ENCODE measurements at regions not wholly inside any gene's neighbourhood (a gene's known extent, or its start where the extent isn't known, plus 50 kb on each side); places are given as distances from the start of the nearest gene placed in this dataset.

- TF ChIP-seq FOSL2 (IDR thresholded peaks at IDR 0.05), result no peak
- TF ChIP-seq FOSL2 (CRISPR knock-in tag; IDR thresholded peaks at IDR 0.05), result peak; percentile 42
- TF ChIP-seq BCL3 (IDR thresholded peaks at IDR 0.05), result no peak
These were observed 111.7 kb upstream of the MBL2 start (continued) for GRCh38 chr10:52883996-52884871.

GRCh38 chr10:52879091-52879807 is 106.7 kb upstream of the MBL2 start:
- ATAC-seq, result no peak
- no peak for DNase-seq (ENCODE audit: low read depth in 1 of 2, low spot score in 1 of 2)
- H3K4me1 ChIP-seq, result peaks cover 4% of the 10 kb centered on the region
- no peak overlapping the region for H3K27ac ChIP-seq
- CTCF ChIA-PET, result interaction anchor here (1.1 kb wide), 1 partner anchor 79 kb away, joined by 3 read pairs; no protein-coding TSS in a partner anchor
- no peak for FAIRE-seq
- TF ChIP-seq HDAC2 (IDR thresholded peaks at IDR 0.05), result no peak
- TF ChIP-seq NPAS2 (CRISPR knock-in tag; IDR thresholded peaks at IDR 0.05; ENCODE audit: borderline replicate concordance), result no peak
- TF ChIP-seq PHF8 (IDR thresholded peaks at IDR 0.05; ENCODE audit: borderline replicate concordance, low read depth), result no peak
- TF ChIP-seq MAX (IDR thresholded peaks at IDR 0.05), result no peak
- no peak for TF ChIP-seq RARB (CRISPR knock-in tag; IDR thresholded peaks at IDR 0.05)
- no peak for TF ChIP-seq CHD2 (IDR thresholded peaks at IDR 0.05; ENCODE audit: low read length, partially characterized antibody)
- no peak for TF ChIP-seq MAZ (IDR thresholded peaks at IDR 0.05; ENCODE audit: borderline replicate concordance, low read depth, low read length)
- no peak for TF ChIP-seq BHLHE40 (IDR thresholded peaks at IDR 0.05; ENCODE audit: low read depth, low read length)
- TF ChIP-seq HEYL (CRISPR knock-in tag; IDR thresholded peaks at IDR 0.05), result no peak
- TF ChIP-seq POLR2AphosphoS2 (conservative IDR thresholded peaks at IDR 0.05; ENCODE audit: low read length), result no peak
- no peak for TF ChIP-seq HOXB5 (CRISPR knock-in tag; IDR thresholded peaks at IDR 0.05)
- TF ChIP-seq EHF (CRISPR knock-in tag; IDR thresholded peaks at IDR 0.05), result no peak
- no peak for TF ChIP-seq JUN (IDR thresholded peaks at IDR 0.05)
- TF ChIP-seq KDM5A (IDR thresholded peaks at IDR 0.05), result no peak
- TF ChIP-seq SREBF2 (IDR thresholded peaks at IDR 0.05), result no peak
- no peak for TF ChIP-seq KDM1A (IDR thresholded peaks at IDR 0.05; ENCODE audit: low read depth)
- no peaks in the 10 kb centered on the region for H3K9me3 ChIP-seq
- POLR2A ChIA-PET, result no interaction called here
- 1% methylated on average over 2 of the region's 2 CpGs for WGBS (ENCODE audit: missing lambda C conversion rate)
- no peak overlapping the region for H3K4me2 ChIP-seq
- no peak overlapping the region for H3K4me3 ChIP-seq

GRCh38 chr10:52877451-52877850 is 104.9 kb upstream of the MBL2 start:
- ATAC-seq (no peak), DNase-seq (ENCODE audit: low read depth in 1 of 2, low spot score in 1 of 2) (no peak), FAIRE-seq (no peak)
- no peaks in the 10 kb centered on the region for H3K4me1 ChIP-seq
- TF ChIP-seq SREBF2 (IDR thresholded peaks at IDR 0.05) (no peak), KDM5A (IDR thresholded peaks at IDR 0.05) (no peak), CHD2 (IDR thresholded peaks at IDR 0.05; ENCODE audit: low read length, partially characterized antibody) (no peak), HOXB13 (CRISPR knock-in tag; IDR thresholded peaks at IDR 0.05; ENCODE audit: low read depth) (no peak), RFX5 (IDR thresholded peaks at IDR 0.05) (no peak), HES2 (IDR thresholded peaks at IDR 0.05) (no peak), HEYL (CRISPR knock-in tag; IDR thresholded peaks at IDR 0.05) (no peak), MYC (IDR thresholded peaks at IDR 0.05; ENCODE audit: borderline replicate concordance, low read length) (no peak), BHLHE40 (IDR thresholded peaks at IDR 0.05; ENCODE audit: low read depth, low read length) (no peak), HDAC2 (IDR thresholded peaks at IDR 0.05) (no peak), GATA3 (IDR thresholded peaks at IDR 0.05; ENCODE audit: borderline replicate concordance) (no peak), CHD4 (IDR thresholded peaks at IDR 0.05; ENCODE audit: borderline replicate concordance) (no peak), RAD21 (conservative IDR thresholded peaks at IDR 0.05 in 1 of 2, IDR thresholded peaks at IDR 0.05 in 1 of 2) (no peak), PBX3 (IDR thresholded peaks at IDR 0.05) (no peak), RNF2 (IDR thresholded peaks at IDR 0.05; ENCODE audit: borderline replicate concordance, low read depth) (no peak)
- POLR2A ChIA-PET, result no interaction called here
- H3K4me2 ChIP-seq, result no peak overlapping the region
- no peaks in the 10 kb centered on the region for H3K9me3 ChIP-seq
- H3K4me3 ChIP-seq, result no peak overlapping the region
- 9% methylated on average over 4 of the region's 4 CpGs for WGBS (ENCODE audit: missing lambda C conversion rate)
- CTCF ChIA-PET, result no interaction called here
- no peak overlapping the region for H3K27ac ChIP-seq

Data from A549 (cell line).